Neural progenitor cell (in vitro differentiated cells): ENCODE measurements at regions not wholly inside any gene's neighbourhood (a gene's known extent, or its start where the extent isn't known, plus 50 kb on each side); places are given as distances from the start of the nearest gene placed in this dataset.
"Not testable (repeated sequence)": the region's sequence is repeated elsewhere in the genome, so short reads cannot be mapped to it uniquely, and the experiment has no call there.

Source experiments
- EZH2 ChIP-seq: fragments of 200-600 bp; sonication (generic); IDR thresholded peaks from 2 replicates; pipeline ENCODE4 v1.6.1; 2017; ENCODE audit warnings: antibody characterized with exemption, mild to moderate bottlenecking, moderate library complexity
- EZH2phosphoT487 ChIP-seq: fragments of 200-600 bp; sonication (generic); IDR thresholded peaks from 2 replicates; pipeline ENCODE4 v1.6.1; 2017; ENCODE audit warnings: antibody characterized with exemption
- TF ChIP-seq, protein P1 (sequence below): fragments of 200-600 bp; sonication (generic); IDR thresholded peaks from 2 replicates; pipeline ENCODE4 v1.5.1; 2017; ENCODE audit warnings: antibody characterized with exemption, mild to moderate bottlenecking

- TF ChIP-seq, protein P1, sequence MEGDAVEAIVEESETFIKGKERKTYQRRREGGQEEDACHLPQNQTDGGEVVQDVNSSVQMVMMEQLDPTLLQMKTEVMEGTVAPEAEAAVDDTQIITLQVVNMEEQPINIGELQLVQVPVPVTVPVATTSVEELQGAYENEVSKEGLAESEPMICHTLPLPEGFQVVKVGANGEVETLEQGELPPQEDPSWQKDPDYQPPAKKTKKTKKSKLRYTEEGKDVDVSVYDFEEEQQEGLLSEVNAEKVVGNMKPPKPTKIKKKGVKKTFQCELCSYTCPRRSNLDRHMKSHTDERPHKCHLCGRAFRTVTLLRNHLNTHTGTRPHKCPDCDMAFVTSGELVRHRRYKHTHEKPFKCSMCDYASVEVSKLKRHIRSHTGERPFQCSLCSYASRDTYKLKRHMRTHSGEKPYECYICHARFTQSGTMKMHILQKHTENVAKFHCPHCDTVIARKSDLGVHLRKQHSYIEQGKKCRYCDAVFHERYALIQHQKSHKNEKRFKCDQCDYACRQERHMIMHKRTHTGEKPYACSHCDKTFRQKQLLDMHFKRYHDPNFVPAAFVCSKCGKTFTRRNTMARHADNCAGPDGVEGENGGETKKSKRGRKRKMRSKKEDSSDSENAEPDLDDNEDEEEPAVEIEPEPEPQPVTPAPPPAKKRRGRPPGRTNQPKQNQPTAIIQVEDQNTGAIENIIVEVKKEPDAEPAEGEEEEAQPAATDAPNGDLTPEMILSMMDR: not testable (repeated sequence)
- not testable (repeated sequence) for TF ChIP-seq EZH2, EZH2phosphoT487
Measured at GRCh38 chr22:27324908-27325307, 476.6 kb downstream of the MN1 start.
